DOHH2 (cell line): ENCODE measurements at regions not wholly inside any gene's neighbourhood (a gene's known extent, or its start where the extent isn't known, plus 50 kb on each side); places are given as distances from the start of the nearest gene placed in this dataset.

Experiments
- H3F3A ChIP-seq: fragments of 200-600 bp; sonication (generic), shearing (Covaris generic); 2 replicates; pipeline ENCODE4 v1.6.0; 2016; ENCODE audit warnings: antibody characterized with exemption, mild to moderate bottlenecking; ENCODE audit not compliant: control insufficient read depth, insufficient read depth
- H3K27ac ChIP-seq: fragments of 200-600 bp; sonication (generic); 2 replicates; pipeline ENCODE4 v1.5.1; 2014; ENCODE audit warnings: low read depth, mild to moderate bottlenecking, low read length, moderate library complexity
- H3K27me3 ChIP-seq: fragments of 200-600 bp; sonication (generic); 2 replicates; pipeline ENCODE4 v1.6.1; 2014; ENCODE audit warnings: mild to moderate bottlenecking, low read length, mixed read lengths; ENCODE audit not compliant: control insufficient read depth
- H3K36me3 ChIP-seq: fragments of 200-600 bp; sonication (generic); 2 replicates; pipeline ENCODE4 v1.6.1; 2014; ENCODE audit warnings: mild to moderate bottlenecking, low read length, moderate library complexity, mixed read lengths; ENCODE audit not compliant: control insufficient read depth
- H3K4me1 ChIP-seq: fragments of 200-600 bp; sonication (generic); 2 replicates; pipeline ENCODE4 v1.6.1; 2014; ENCODE audit warnings: mild to moderate bottlenecking, low read length, mixed read lengths; ENCODE audit not compliant: control insufficient read depth
- H3K4me2 ChIP-seq: fragments of 200-600 bp; sonication (generic); 2 replicates; pipeline ENCODE4 v1.6.0; 2014; ENCODE audit warnings: mild to moderate bottlenecking, low read length, moderate library complexity
- H3K4me3 ChIP-seq: fragments of 200-600 bp; sonication (generic); 2 replicates; pipeline ENCODE4 v1.5.1; 2014; ENCODE audit warnings: mild to moderate bottlenecking, low read length, mixed read lengths
- H3K79me2 ChIP-seq: fragments of 200-600 bp; sonication (generic); 2 replicates; pipeline ENCODE4 v1.6.1; 2014; ENCODE audit warnings: mild to moderate bottlenecking, low read length, mixed read lengths; ENCODE audit not compliant: control insufficient read depth
- H3K9me2 ChIP-seq: fragments of 200-600 bp; sonication (generic); replicated peaks from 2 replicates; pipeline ENCODE4 v1.6.1; 2014; ENCODE audit warnings: mild to moderate bottlenecking, low read length, mixed read lengths; ENCODE audit not compliant: control insufficient read depth
- H3K9me3 ChIP-seq: fragments of 200-600 bp; sonication (generic); 2 replicates; pipeline ENCODE4 v1.6.1; 2014; ENCODE audit warnings: antibody characterized with exemption, low read length, mixed read lengths; ENCODE audit not compliant: control insufficient read depth, insufficient read depth
- H4K20me1 ChIP-seq: fragments of 200-600 bp; sonication (generic); 2 replicates; pipeline ENCODE4 v1.6.0; 2014; ENCODE audit warnings: low read depth, mild to moderate bottlenecking, antibody characterized with exemption, low read length, moderate library complexity; ENCODE audit not compliant: control insufficient read depth, insufficient read depth
- EZH2phosphoT487 ChIP-seq: fragments of 200-600 bp; sonication (generic); IDR thresholded peaks from 2 replicates; pipeline ENCODE4 v1.6.1; 2017; ENCODE audit warnings: borderline replicate concordance, mild to moderate bottlenecking, antibody characterized with exemption, low read length, moderate library complexity, mixed read lengths
- TF ChIP-seq, protein P1 (sequence below): fragments of 200-600 bp; sonication (generic); IDR thresholded peaks from one replicate; pipeline ENCODE4 v1.5.1; 2014; ENCODE audit warnings: antibody characterized with exemption, mild to moderate bottlenecking, low read depth, low read length; ENCODE audit not compliant: poor library complexity, severe bottlenecking

DNA sequence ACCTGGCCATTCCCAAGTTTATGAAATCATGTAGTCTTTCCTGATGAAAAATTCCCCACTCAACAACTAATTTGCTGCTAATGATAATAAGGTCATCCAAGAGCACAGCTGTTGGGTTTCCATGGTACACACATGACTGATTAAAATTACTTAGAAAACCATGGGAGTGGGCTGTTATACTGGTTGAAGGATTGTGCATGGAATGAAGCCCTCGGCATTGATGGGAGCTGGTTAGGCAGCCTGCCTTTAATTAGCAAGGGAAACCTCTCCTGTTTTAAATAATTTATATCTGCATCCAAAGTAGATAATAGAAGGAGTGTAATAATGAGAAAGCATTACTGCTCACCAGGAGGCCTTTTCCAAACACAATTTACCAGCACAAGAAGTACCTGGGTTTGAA, 235.1 kb upstream of the CFAP20DC start:
- Histone ChIP-seq H3K79me2 (no peaks in the 10 kb centered on the region), H3K36me3 (no peaks in the 10 kb centered on the region), H3K9me3 (no peaks in the 10 kb centered on the region), H4K20me1 (no peaks in the 10 kb centered on the region), H3K4me3 (no peak overlapping the region), H3K9me2 (no peaks in the 10 kb centered on the region), H3K4me1 (no peaks in the 10 kb centered on the region; the same call in 1 of the 2 replicates), H3F3A (no peaks in the 10 kb centered on the region), H3K27me3 (no peaks in the 10 kb centered on the region), H3K27ac (no peak overlapping the region), H3K4me2 (no peak overlapping the region)
- TF ChIP-seq, protein P1, sequence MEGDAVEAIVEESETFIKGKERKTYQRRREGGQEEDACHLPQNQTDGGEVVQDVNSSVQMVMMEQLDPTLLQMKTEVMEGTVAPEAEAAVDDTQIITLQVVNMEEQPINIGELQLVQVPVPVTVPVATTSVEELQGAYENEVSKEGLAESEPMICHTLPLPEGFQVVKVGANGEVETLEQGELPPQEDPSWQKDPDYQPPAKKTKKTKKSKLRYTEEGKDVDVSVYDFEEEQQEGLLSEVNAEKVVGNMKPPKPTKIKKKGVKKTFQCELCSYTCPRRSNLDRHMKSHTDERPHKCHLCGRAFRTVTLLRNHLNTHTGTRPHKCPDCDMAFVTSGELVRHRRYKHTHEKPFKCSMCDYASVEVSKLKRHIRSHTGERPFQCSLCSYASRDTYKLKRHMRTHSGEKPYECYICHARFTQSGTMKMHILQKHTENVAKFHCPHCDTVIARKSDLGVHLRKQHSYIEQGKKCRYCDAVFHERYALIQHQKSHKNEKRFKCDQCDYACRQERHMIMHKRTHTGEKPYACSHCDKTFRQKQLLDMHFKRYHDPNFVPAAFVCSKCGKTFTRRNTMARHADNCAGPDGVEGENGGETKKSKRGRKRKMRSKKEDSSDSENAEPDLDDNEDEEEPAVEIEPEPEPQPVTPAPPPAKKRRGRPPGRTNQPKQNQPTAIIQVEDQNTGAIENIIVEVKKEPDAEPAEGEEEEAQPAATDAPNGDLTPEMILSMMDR = no peak
- TF ChIP-seq EZH2phosphoT487 = no peak

DNA sequence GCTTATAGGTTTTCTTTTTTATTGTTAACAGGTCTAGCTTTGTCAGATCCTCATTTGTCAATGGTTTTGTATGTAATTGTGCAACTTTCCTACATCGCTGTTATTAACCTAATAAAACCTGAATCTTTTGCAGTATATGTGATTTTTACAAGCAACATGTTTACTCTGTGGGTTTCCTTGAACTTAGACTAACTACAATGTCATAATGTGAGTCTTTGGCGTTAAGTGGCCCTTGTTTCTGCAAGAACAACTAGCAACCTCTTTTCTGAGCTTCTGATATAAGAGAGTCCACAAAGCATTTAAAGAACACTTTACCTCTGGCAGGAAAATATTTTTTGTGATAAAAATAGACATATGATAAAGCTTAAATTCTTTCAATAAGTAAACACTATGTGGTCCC, 230.3 kb upstream of the CFAP20DC start:
- no peak for TF ChIP-seq EZH2phosphoT487
- TF ChIP-seq, protein P1 = no peak
- no peaks in the 10 kb centered on the region for H3F3A ChIP-seq

DNA sequence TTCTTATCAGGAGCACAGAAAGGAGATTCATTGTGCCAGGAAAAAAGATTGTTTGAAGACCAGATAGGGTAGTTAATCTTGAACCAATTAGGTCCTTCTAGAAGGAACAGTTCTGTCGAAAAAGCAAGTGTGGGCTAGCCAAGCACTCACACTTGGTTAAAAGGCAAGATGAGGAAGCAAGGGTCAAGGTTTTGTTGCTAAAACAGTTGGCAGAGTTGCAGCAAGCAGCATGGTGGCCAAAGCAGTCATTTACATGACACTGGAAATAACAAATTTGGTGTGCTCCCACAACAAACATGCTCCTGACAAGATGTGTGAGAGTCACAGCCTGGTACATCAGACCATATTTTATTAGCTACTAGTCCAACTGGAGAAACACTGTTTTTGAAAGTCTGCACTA, 228.0 kb upstream of the CFAP20DC start:
- no peak for TF ChIP-seq EZH2phosphoT487
- TF ChIP-seq, protein P1 = no peak
- no peaks in the 10 kb centered on the region for H4K20me1 ChIP-seq
- H3K27ac ChIP-seq = no peak overlapping the region
- H3K4me1 ChIP-seq = no peaks in the 10 kb centered on the region
- no peaks in the 10 kb centered on the region for H3K36me3 ChIP-seq
- no peak overlapping the region for H3K4me2 ChIP-seq
- H3K4me3 ChIP-seq = no peak overlapping the region
- no peaks in the 10 kb centered on the region for H3F3A ChIP-seq
- no peaks in the 10 kb centered on the region for H3K79me2 ChIP-seq
- no peaks in the 10 kb centered on the region for H3K9me2 ChIP-seq
- no peaks in the 10 kb centered on the region for H3K9me3 ChIP-seq
- H3K27me3 ChIP-seq = no peaks in the 10 kb centered on the region

More for the DNA sequence above, 230.3 kb upstream of the CFAP20DC start:
- Histone ChIP-seq H3K36me3 (no peaks in the 10 kb centered on the region), H3K27me3 (no peaks in the 10 kb centered on the region), H3K4me1 (no peaks in the 10 kb centered on the region), H3K4me2 (no peak overlapping the region), H3K9me2 (no peaks in the 10 kb centered on the region), H3K4me3 (no peak overlapping the region), H4K20me1 (no peaks in the 10 kb centered on the region), H3K27ac (no peak overlapping the region), H3K9me3 (no peaks in the 10 kb centered on the region), H3K79me2 (no peaks in the 10 kb centered on the region)

DNA sequence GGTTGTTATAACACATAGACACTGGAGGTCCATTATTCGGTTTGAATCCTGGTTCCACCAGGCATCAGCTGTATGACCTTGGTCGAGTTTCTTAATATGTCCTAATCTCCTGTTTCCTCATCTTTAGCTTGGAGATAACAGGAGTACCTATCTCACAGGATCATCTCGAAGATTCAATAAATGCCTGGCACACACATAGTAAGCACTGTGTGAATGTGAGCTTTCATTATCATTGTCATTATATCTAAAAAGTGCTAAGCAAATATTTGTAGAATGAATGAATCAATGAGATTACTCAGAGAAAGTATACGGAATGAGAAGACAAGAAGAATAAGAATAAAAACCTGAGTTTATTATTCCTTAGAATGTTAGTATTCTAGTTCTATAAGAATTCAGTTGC, 227.4 kb upstream of the CFAP20DC start:
- Histone ChIP-seq H3K4me2 (no peak overlapping the region), H3F3A (no peaks in the 10 kb centered on the region), H3K4me1 (no peaks in the 10 kb centered on the region), H3K9me2 (no peaks in the 10 kb centered on the region), H3K79me2 (no peaks in the 10 kb centered on the region), H3K4me3 (no peak overlapping the region), H4K20me1 (no peaks in the 10 kb centered on the region), H3K36me3 (no peaks in the 10 kb centered on the region), H3K27ac (no peak overlapping the region), H3K27me3 (no peaks in the 10 kb centered on the region), H3K9me3 (no peaks in the 10 kb centered on the region)
- TF ChIP-seq EZH2phosphoT487 = no peak
- TF ChIP-seq, protein P1 = no peak
